Right ventricle myocardium inferior (tissue), 1 donor: ENCODE measurements at regions not wholly inside any gene's neighbourhood (a gene's known extent, or its start where the extent isn't known, plus 50 kb on each side); places are given as distances from the start of the nearest gene placed in this dataset.

ENCODE experiments used
- ATAC-seq: fragments of 200-7000 bp; cut with Tn5 transposase; one replicate; pipeline ENCODE4 v1.9.1; 2020; ENCODE audit warnings: mild to moderate bottlenecking, moderate library complexity
- DNase-seq: peaks from one replicate; pipeline ENCODE4 v3.0.0; 2021; ENCODE audit errors: missing footprints
- intact Hi-C: fragments of 100-400 bp; cut with DNase I; formaldehyde crosslinking; loops from one replicate; pipeline ENCODE4 v1.11.0; 2022
- donor health status: DM: no; HTN: yes; CAD: no; lungs with severe emphysema.

GRCh38 chr11:42482822-42483221, 829.0 kb upstream of the API5 start:
- ATAC-seq (no peak), DNase-seq (no peak)
- intact Hi-C loops, result no loop called here

GRCh38 chr11:42490506-42490905, 821.3 kb upstream of the API5 start:
- intact Hi-C loops, result no loop called here
- ATAC-seq (no peak), DNase-seq (no peak)

- no peak for DNase-seq
- intact Hi-C loops, result no loop called here
- ATAC-seq, result no peak
Measured at GRCh38 chr11:42494459-42494858, 817.3 kb upstream of the API5 start.

GRCh38 chr11:42498971-42499370, 812.8 kb upstream of the API5 start:
- no peak for ATAC-seq
- intact Hi-C loops, result no loop called here
- DNase-seq, result no peak

- no peak for DNase-seq
- intact Hi-C loops, result no loop called here
- no peak for ATAC-seq
Measured at GRCh38 chr11:42502151-42502550, 809.6 kb upstream of the API5 start.

GRCh38 chr11:42521994-42522393, 789.8 kb upstream of the API5 start:
- no peak for ATAC-seq
- no peak for DNase-seq
- intact Hi-C loops, result loop anchor here (10.0 kb wide), 1 partner anchor 1057 kb away; no protein-coding TSS in a partner anchor

- intact Hi-C loops, result loop anchor here (10.0 kb wide), 1 partner anchor 1060 kb away; no protein-coding TSS in a partner anchor
- ATAC-seq (peak; percentile 46), DNase-seq (no peak)
Measured at GRCh38 chr11:42524534-42525227, 787.1 kb upstream of the API5 start.

- intact Hi-C loops, result loop anchor here (10.0 kb wide), 1 partner anchor 1062 kb away; no protein-coding TSS in a partner anchor
- no peak for ATAC-seq
- no peak for DNase-seq
Measured at GRCh38 chr11:42526426-42526825, 785.4 kb upstream of the API5 start.

GRCh38 chr11:42528471-42528870, 783.3 kb upstream of the API5 start:
- DNase-seq, result no peak
- intact Hi-C loops, result loop anchor here (10.0 kb wide), 1 partner anchor 1064 kb away; no protein-coding TSS in a partner anchor
- ATAC-seq, result no peak

- DNase-seq, result no peak
- intact Hi-C loops, result loop anchor here (10.0 kb wide), 1 partner anchor 1064 kb away; no protein-coding TSS in a partner anchor
- ATAC-seq, result no peak
Measured at GRCh38 chr11:42528911-42529310, 782.9 kb upstream of the API5 start.

- DNase-seq (no peak), ATAC-seq (no peak)
- intact Hi-C loops, result no loop called here
Measured at GRCh38 chr11:42536611-42537360, 775.0 kb upstream of the API5 start.

GRCh38 chr11:42542336-42542735, 769.5 kb upstream of the API5 start:
- intact Hi-C loops, result no loop called here
- DNase-seq, result no peak
- ATAC-seq, result no peak

- DNase-seq, result no peak
- ATAC-seq, result no peak
- intact Hi-C loops, result no loop called here
Measured at GRCh38 chr11:42543844-42544419, 767.9 kb upstream of the API5 start.

GRCh38 chr11:42544726-42545125, 767.1 kb upstream of the API5 start:
- ATAC-seq (no peak), DNase-seq (no peak)
- intact Hi-C loops, result no loop called here

- intact Hi-C loops, result no loop called here
- ATAC-seq (no peak), DNase-seq (no peak)
Measured at GRCh38 chr11:42545954-42546353, 765.8 kb upstream of the API5 start.

GRCh38 chr11:42552786-42553185, 759.0 kb upstream of the API5 start:
- DNase-seq (no peak), ATAC-seq (no peak)
- intact Hi-C loops, result no loop called here

GRCh38 chr11:42555190-42555589, 756.6 kb upstream of the API5 start:
- ATAC-seq (no peak), DNase-seq (no peak)
- intact Hi-C loops, result no loop called here

- intact Hi-C loops, result no loop called here
- ATAC-seq, result no peak
- no peak for DNase-seq
Measured at GRCh38 chr11:42571131-42571877, 740.5 kb upstream of the API5 start.

GRCh38 chr11:42571878-42572610, 739.8 kb upstream of the API5 start:
- ATAC-seq, result no peak
- intact Hi-C loops, result no loop called here

More at GRCh38 chr11:42571878-42572610, 739.8 kb upstream of the API5 start:
- DNase-seq, result no peak
